Osteocyte (in vitro differentiated cells): ENCODE measurements at regions not wholly inside any gene's neighbourhood (a gene's known extent, or its start where the extent isn't known, plus 50 kb on each side); places are given as distances from the start of the nearest gene placed in this dataset.
A peak's percentile ranks its signal among the peaks of the same experiment; 100 is the strongest.

Source experiments
- DNase-seq: peaks from one replicate; pipeline ENCODE4 v3.0.0; 2021; ENCODE audit warnings: mixed read lengths; ENCODE audit not compliant: unreplicated experiment; ENCODE audit errors: extremely low spot score
- H3K27ac Mint-ChIP-seq: one replicate; pipeline ENCODE4 v1.8.0; 2021; ENCODE audit warnings: mild to moderate bottlenecking, mixed read lengths; ENCODE audit not compliant: unreplicated experiment
- H3K27me3 Mint-ChIP-seq: one replicate; pipeline ENCODE4 v1.8.0; 2021; ENCODE audit warnings: mixed read lengths; ENCODE audit not compliant: unreplicated experiment
- H3K36me3 Mint-ChIP-seq: one replicate; pipeline ENCODE4 v1.8.0; 2021; ENCODE audit warnings: mixed read lengths; ENCODE audit not compliant: unreplicated experiment
- H3K4me1 Mint-ChIP-seq: one replicate; pipeline ENCODE4 v1.8.0; 2021; ENCODE audit warnings: mixed read lengths; ENCODE audit not compliant: unreplicated experiment
- H3K4me3 Mint-ChIP-seq: one replicate; pipeline ENCODE4 v1.8.0; 2021; ENCODE audit warnings: mild to moderate bottlenecking, moderate library complexity, mixed read lengths; ENCODE audit not compliant: unreplicated experiment
- H3K9me3 Mint-ChIP-seq: one replicate; pipeline ENCODE4 v1.8.0; 2021; ENCODE audit warnings: mixed read lengths; ENCODE audit not compliant: unreplicated experiment
- CTCF ChIP-seq: fragments of 200-600 bp; sonication (generic); IDR thresholded peaks from 2 replicates; pipeline ENCODE4 v1.5.0; 2021; ENCODE audit warnings: antibody characterized with exemption, mild to moderate bottlenecking, moderate library complexity

DNA sequence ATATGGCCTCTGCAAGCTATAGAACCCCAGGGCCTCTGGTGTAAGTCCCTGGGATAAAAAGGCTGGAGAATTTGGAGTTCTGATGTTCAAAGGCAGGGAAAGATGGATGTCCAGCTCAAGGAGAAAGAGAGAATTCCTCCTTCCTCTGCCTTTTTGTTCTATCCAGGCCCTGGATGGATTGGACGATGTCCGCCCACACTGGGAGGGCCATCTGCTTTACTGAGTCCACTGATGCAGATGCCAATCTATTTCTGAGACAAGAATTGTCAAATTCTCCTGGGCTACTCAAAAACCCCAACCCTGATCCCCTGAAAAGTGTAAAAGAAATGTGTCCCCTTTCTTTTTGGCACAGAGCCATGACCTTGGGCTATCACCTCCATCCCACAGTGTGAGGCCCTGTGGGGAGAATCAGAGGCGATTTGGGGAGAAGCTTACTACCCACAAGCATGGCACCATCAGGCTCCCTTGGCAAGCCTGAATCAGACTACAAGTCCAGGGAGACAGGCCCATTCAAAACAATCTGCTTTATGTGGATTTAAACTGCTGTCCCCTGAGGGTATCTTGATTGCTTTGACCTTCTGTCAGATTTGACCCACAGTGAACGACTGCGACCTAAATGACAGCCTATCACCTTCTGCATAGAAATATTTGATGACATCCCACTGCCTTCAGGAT, 334.0 kb downstream of the NUAK1 start:
- peaks cover 2% of the 10 kb centered on the region for H3K4me1 Mint-ChIP-seq
- no peak for DNase-seq
- peaks cover 2% of the 10 kb centered on the region for H3K36me3 Mint-ChIP-seq
- H3K27me3 Mint-ChIP-seq, result no peaks in the 10 kb centered on the region
- H3K4me3 Mint-ChIP-seq, result no peak overlapping the region
- peaks cover 7% of the 10 kb centered on the region for H3K9me3 Mint-ChIP-seq
- no peak overlapping the region for H3K27ac Mint-ChIP-seq
- TF ChIP-seq CTCF, result no peak

DNA sequence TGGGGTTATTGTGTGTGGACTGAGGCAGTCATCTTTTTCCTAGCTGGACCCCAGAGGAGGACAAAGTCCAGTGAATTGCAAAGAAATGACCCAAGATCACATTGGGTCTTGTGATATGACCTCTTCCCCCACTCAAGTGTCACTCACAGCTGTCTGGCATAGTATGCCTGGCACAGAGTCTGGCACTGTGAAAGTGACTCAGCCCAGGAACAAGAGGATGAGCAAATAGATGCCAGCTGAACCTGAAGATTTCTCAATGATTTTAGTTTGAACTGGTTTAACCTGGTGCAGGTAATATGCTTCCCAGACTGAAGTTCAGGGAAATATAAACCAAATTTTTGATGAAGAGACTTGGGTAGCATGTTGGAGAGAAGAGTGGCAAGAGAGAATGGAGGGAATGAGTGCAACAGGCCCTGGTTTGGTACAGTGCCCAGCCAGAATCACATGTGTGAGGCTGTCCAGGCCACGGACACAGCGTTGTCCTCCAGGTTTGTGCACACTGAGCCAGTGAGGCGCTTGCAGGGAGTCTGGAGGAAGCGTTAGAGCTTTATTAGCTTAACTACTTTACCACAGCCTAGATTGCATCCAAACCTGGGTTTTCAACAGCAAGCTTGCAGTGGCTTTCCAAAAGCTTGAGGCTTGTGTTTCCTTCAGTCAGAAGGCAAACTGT, 332.9 kb downstream of the NUAK1 start:
- Mint-ChIP-seq H3K4me1 (peaks cover 6% of the 10 kb centered on the region), H3K4me3 (no peak overlapping the region), H3K36me3 (peaks cover 2% of the 10 kb centered on the region), H3K27me3 (no peaks in the 10 kb centered on the region), H3K9me3 (no peaks in the 10 kb centered on the region), H3K27ac (no peak overlapping the region)
- TF ChIP-seq CTCF, result no peak
- no peak for DNase-seq

DNA sequence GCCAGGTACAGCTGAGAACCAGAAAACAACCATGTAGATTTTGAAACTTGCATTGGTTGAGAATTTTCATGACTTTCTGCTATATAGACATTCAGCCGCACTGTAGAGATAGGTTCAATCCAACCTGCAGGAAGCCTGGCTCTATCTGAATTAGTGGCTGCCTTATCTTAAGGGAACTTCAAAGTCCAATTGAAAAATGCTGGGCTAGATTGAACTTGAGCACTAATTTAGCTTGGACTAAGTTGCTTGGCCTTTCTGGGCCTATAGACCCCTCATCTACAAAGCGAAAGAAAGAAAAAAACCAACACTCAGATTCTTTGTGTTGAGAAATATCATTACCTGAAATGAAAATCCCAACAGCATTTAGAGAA, 332.4 kb downstream of the NUAK1 start:
- TF ChIP-seq CTCF, result no peak
- Mint-ChIP-seq H3K27me3 (no peaks in the 10 kb centered on the region), H3K36me3 (peaks cover 2% of the 10 kb centered on the region), H3K9me3 (no peaks in the 10 kb centered on the region), H3K27ac (no peak overlapping the region), H3K4me1 (peaks cover 10% of the 10 kb centered on the region), H3K4me3 (no peak overlapping the region)
- no peak for DNase-seq

- Mint-ChIP-seq H3K27ac (no peak overlapping the region), H3K36me3 (no peaks in the 10 kb centered on the region), H3K27me3 (no peaks in the 10 kb centered on the region), H3K9me3 (no peaks in the 10 kb centered on the region), H3K4me1 (peaks cover 27% of the 10 kb centered on the region), H3K4me3 (no peak overlapping the region)
- no peak for TF ChIP-seq CTCF
- no peak for DNase-seq
Observed at GRCh38 chr12:105812366-105812765, 326.4 kb downstream of the NUAK1 start.

DNA sequence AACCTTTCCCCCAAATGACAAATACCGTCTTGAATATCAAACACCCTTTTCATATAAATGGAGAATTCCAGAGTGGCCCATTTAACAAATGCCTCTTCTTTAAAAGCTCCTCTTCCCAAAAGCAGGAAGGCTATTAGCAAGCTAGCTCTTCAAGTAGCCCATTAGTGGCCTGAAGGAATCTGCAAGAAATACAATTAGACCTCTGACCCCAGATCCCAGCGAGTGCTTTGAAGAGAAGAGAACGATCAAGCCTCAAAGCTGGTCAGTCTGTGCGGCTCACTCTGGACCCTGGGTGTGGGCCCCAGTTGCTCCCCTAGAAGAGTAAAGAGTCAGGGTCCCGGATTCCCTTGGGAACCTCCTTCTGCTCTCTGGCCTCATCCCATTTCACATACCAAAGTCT, 325.6 kb downstream of the NUAK1 start:
- H3K27ac Mint-ChIP-seq, result peak overlapping the region; percentile 61
- H3K4me3 Mint-ChIP-seq, result no peak overlapping the region
- peaks cover 27% of the 10 kb centered on the region for H3K4me1 Mint-ChIP-seq
- no peak for DNase-seq
- H3K9me3 Mint-ChIP-seq, result no peaks in the 10 kb centered on the region
- TF ChIP-seq CTCF, result no peak
- no peaks in the 10 kb centered on the region for H3K36me3 Mint-ChIP-seq
- H3K27me3 Mint-ChIP-seq, result no peaks in the 10 kb centered on the region
